ENCODE measurements at regions not wholly inside any gene's neighbourhood (a gene's known extent, or its start where the extent isn't known, plus 50 kb on each side); places are given as distances from the start of the nearest gene placed in this dataset.

GRCh38 chr6:144731229-144731628 lies 446.1 kb downstream of the UTRN start:
- Histone ChIP-seq H3K9ac (ENCODE audit: low read depth in 1 of 2, low read length in 2 of 2) (no peak overlapping the region), H3K36me3 (ENCODE audit: control insufficient read depth in 4 of 4, insufficient read depth in 3 of 4, low read depth in 1 of 4, low read length in 3 of 4) (peaks cover 0 to 10% (median 7%) of the 10 kb centered on the region in 4 donors), H3K27ac (ENCODE audit: low read depth in 1 of 2, low read length in 2 of 2) (no peak overlapping the region), H3K4me1 (ENCODE audit: control insufficient read depth in 4 of 4, insufficient read depth in 4 of 4, low read length in 3 of 4) (no peaks in the 10 kb centered on the region), H3K27me3 (ENCODE audit: control insufficient read depth in 4 of 4, insufficient read depth in 4 of 4, low read length in 3 of 4) (no peaks in the 10 kb centered on the region), H3K4me3 (ENCODE audit: low read depth in 1 of 3, low read length in 3 of 3) (no peak overlapping the region), H3K9me3 (ENCODE audit: control insufficient read depth in 4 of 4, low read length in 3 of 4) (no peaks in the 10 kb centered on the region)
- no peak for DNase-seq (ENCODE audit: low spot score)
- WGBS = 87% methylated on average over 3 of the region's 3 CpGs
- TF ChIP-seq EGR1 (IDR thresholded peaks at IDR 0.05; ENCODE audit: low read depth in 2 of 2) (no peak), ATF3 (IDR thresholded peaks at IDR 0.05) (no peak), NR2F2 (IDR thresholded peaks at IDR 0.05) (no peak), YY1 (IDR thresholded peaks at IDR 0.05) (no peak), FOXA1 (IDR thresholded peaks at IDR 0.05) (no peak)

- Histone ChIP-seq H3K36me3 (ENCODE audit: control insufficient read depth in 4 of 4, insufficient read depth in 3 of 4, low read depth in 1 of 4, low read length in 3 of 4) (peaks cover 0 to 3% (median 2%) of the 10 kb centered on the region in 4 donors), H3K9ac (ENCODE audit: low read depth in 1 of 2, low read length in 2 of 2) (no peak overlapping the region)
- 96% methylated on average over 6 of the region's 6 CpGs for WGBS
These were observed 451.6 kb downstream of the UTRN start for GRCh38 chr6:144736763-144737162.

More at GRCh38 chr6:144736763-144737162, 451.6 kb downstream of the UTRN start:
- no peak for TF ChIP-seq CTCF (IDR thresholded peaks at IDR 0.05; ENCODE audit: low read depth, low read length, missing input control)
- TF ChIP-seq SP1 (IDR thresholded peaks at IDR 0.05) = no peak
- no peak for TF ChIP-seq TAF1 (conservative IDR thresholded peaks at IDR 0.05)
- no peak for TF ChIP-seq ZBTB33 (IDR thresholded peaks at IDR 0.05)
- no peak for TF ChIP-seq RXRA (IDR thresholded peaks at IDR 0.05)
- no peak for TF ChIP-seq FOXA2 (IDR thresholded peaks at IDR 0.05)
- TF ChIP-seq REST (IDR thresholded peaks at IDR 0.05) = no peak
- no peak for TF ChIP-seq ATF3 (IDR thresholded peaks at IDR 0.05)
- TF ChIP-seq HNF4G (IDR thresholded peaks at IDR 0.05) = no peak
- TF ChIP-seq JUND (IDR thresholded peaks at IDR 0.05) = no peak
- no peak for TF ChIP-seq NR2F2 (IDR thresholded peaks at IDR 0.05)
- no peak for TF ChIP-seq HNF4A (conservative IDR thresholded peaks at IDR 0.05)
- no peak for TF ChIP-seq RAD21 (IDR thresholded peaks at IDR 0.05)
- TF ChIP-seq GABPA (IDR thresholded peaks at IDR 0.05 in 1 of 2, conservative IDR thresholded peaks at IDR 0.05 in 1 of 2) = no peak
- no peak for TF ChIP-seq EGR1 (IDR thresholded peaks at IDR 0.05; ENCODE audit: low read depth in 2 of 2)
- no peak for TF ChIP-seq MAX (IDR thresholded peaks at IDR 0.05)
- no peak for TF ChIP-seq FOXA1 (IDR thresholded peaks at IDR 0.05)
- Histone ChIP-seq H3K4me3 (ENCODE audit: low read depth in 1 of 3, low read length in 3 of 3) (no peak overlapping the region), H3K9me3 (ENCODE audit: control insufficient read depth in 4 of 4, low read length in 3 of 4) (no peaks in the 10 kb centered on the region), H3K27me3 (ENCODE audit: control insufficient read depth in 4 of 4, insufficient read depth in 4 of 4, low read length in 3 of 4) (no peaks in the 10 kb centered on the region), H3K27ac (ENCODE audit: low read depth in 1 of 2, low read length in 2 of 2) (no peak overlapping the region), H3K4me1 (ENCODE audit: control insufficient read depth in 4 of 4, insufficient read depth in 4 of 4, low read length in 3 of 4) (peaks cover 0 to 3% (median 0%) of the 10 kb centered on the region in 4 donors)
- DNase-seq (ENCODE audit: low spot score) = no peak

Measured in liver (tissue), 8 donors.